ENCODE measurements at regions not wholly inside any gene's neighbourhood (a gene's known extent, or its start where the extent isn't known, plus 50 kb on each side); places are given as distances from the start of the nearest gene placed in this dataset.

GRCh38 chr13:88136098-88136790 is 465.1 kb downstream of the SLITRK5 start:
- Mint-ChIP-seq H3K9me3 (peaks cover 14% of the 10 kb centered on the region), H3K4me3 (no peak overlapping the region), H3K27ac (no peak overlapping the region), H3K36me3 (no peaks in the 10 kb centered on the region), H3K4me1 (no peaks in the 10 kb centered on the region)
- DNase-seq (ENCODE audit: low spot score in 2 of 2) (no peak), ATAC-seq (peak; percentile 37)

GRCh38 chr13:88142653-88143052 is 471.5 kb downstream of the SLITRK5 start:
- Mint-ChIP-seq H3K27ac (no peak overlapping the region), H3K4me3 (no peak overlapping the region), H3K4me1 (peaks cover 6% of the 10 kb centered on the region), H3K36me3 (no peaks in the 10 kb centered on the region), H3K9me3 (peaks cover 3% of the 10 kb centered on the region)
- ATAC-seq (no peak), DNase-seq (ENCODE audit: low spot score in 2 of 2) (no peak)

GRCh38 chr13:88144580-88144979 is 473.4 kb downstream of the SLITRK5 start:
- Mint-ChIP-seq H3K36me3 (no peaks in the 10 kb centered on the region), H3K4me1 (peaks cover 6% of the 10 kb centered on the region), H3K4me3 (no peak overlapping the region), H3K27ac (no peak overlapping the region), H3K9me3 (peaks cover 5% of the 10 kb centered on the region)
- DNase-seq (ENCODE audit: low spot score in 2 of 2) (no peak), ATAC-seq (no peak)

- peak; percentile 11 for ATAC-seq
Observed at GRCh38 chr13:88153353-88153752, 482.2 kb downstream of the SLITRK5 start.

GRCh38 chr13:88154001-88154400 is 482.8 kb downstream of the SLITRK5 start:
- Mint-ChIP-seq H3K4me1 (no peaks in the 10 kb centered on the region), H3K9me3 (peaks cover 4% of the 10 kb centered on the region), H3K36me3 (no peaks in the 10 kb centered on the region), H3K27ac (no peak overlapping the region), H3K4me3 (no peak overlapping the region)
- ATAC-seq = no peak
- DNase-seq (ENCODE audit: low spot score in 2 of 2) = no peak

More at GRCh38 chr13:88153353-88153752, 482.2 kb downstream of the SLITRK5 start:
- Mint-ChIP-seq H3K4me1 (no peaks in the 10 kb centered on the region), H3K36me3 (no peaks in the 10 kb centered on the region), H3K9me3 (peaks cover 4% of the 10 kb centered on the region), H3K27ac (no peak overlapping the region), H3K4me3 (no peak overlapping the region)
- no peak for DNase-seq (ENCODE audit: low spot score in 2 of 2)

- Mint-ChIP-seq H3K36me3 (no peaks in the 10 kb centered on the region), H3K4me3 (no peak overlapping the region), H3K4me1 (no peaks in the 10 kb centered on the region)
Observed at GRCh38 chr13:88162076-88162702, 491.0 kb downstream of the SLITRK5 start.

GRCh38 chr13:88176231-88176630 is 505.1 kb downstream of the SLITRK5 start:
- peaks cover 7% of the 10 kb centered on the region for H3K9me3 Mint-ChIP-seq
- H3K27ac Mint-ChIP-seq = no peak overlapping the region
- H3K36me3 Mint-ChIP-seq = no peaks in the 10 kb centered on the region
- no peaks in the 10 kb centered on the region for H3K4me1 Mint-ChIP-seq
- no peak for DNase-seq (ENCODE audit: low spot score in 2 of 2)
- no peak overlapping the region for H3K4me3 Mint-ChIP-seq
- ATAC-seq = no peak

More at GRCh38 chr13:88162076-88162702, 491.0 kb downstream of the SLITRK5 start:
- H3K27ac Mint-ChIP-seq = no peak overlapping the region
- DNase-seq (ENCODE audit: low spot score in 2 of 2) (no peak), ATAC-seq (no peak)
- H3K9me3 Mint-ChIP-seq = peaks cover 10% of the 10 kb centered on the region

GRCh38 chr13:88183440-88183839 is 512.3 kb downstream of the SLITRK5 start:
- no peak overlapping the region for H3K27ac Mint-ChIP-seq
- peaks cover 9% of the 10 kb centered on the region for H3K9me3 Mint-ChIP-seq
- H3K4me1 Mint-ChIP-seq = no peaks in the 10 kb centered on the region
- DNase-seq (ENCODE audit: low spot score in 2 of 2) (no peak), ATAC-seq (no peak)
- H3K4me3 Mint-ChIP-seq = no peak overlapping the region
- H3K36me3 Mint-ChIP-seq = no peaks in the 10 kb centered on the region

- Mint-ChIP-seq H3K4me3 (no peak overlapping the region), H3K27ac (no peak overlapping the region), H3K9me3 (peaks cover 10% of the 10 kb centered on the region), H3K36me3 (no peaks in the 10 kb centered on the region), H3K4me1 (no peaks in the 10 kb centered on the region)
- ATAC-seq (no peak), DNase-seq (ENCODE audit: low spot score in 2 of 2) (no peak)
Observed at GRCh38 chr13:88188986-88189385, 517.8 kb downstream of the SLITRK5 start.

GRCh38 chr13:88189728-88190127 is 518.6 kb downstream of the SLITRK5 start:
- no peaks in the 10 kb centered on the region for H3K36me3 Mint-ChIP-seq
- H3K9me3 Mint-ChIP-seq = peaks cover 11% of the 10 kb centered on the region
- no peak for DNase-seq (ENCODE audit: low spot score in 2 of 2)
- ATAC-seq = no peak
- H3K4me1 Mint-ChIP-seq = no peaks in the 10 kb centered on the region
- no peak overlapping the region for H3K27ac Mint-ChIP-seq
- no peak overlapping the region for H3K4me3 Mint-ChIP-seq

GRCh38 chr13:88196106-88196505 is 524.9 kb downstream of the SLITRK5 start:
- Mint-ChIP-seq H3K4me3 (no peak overlapping the region), H3K27ac (no peak overlapping the region), H3K4me1 (no peaks in the 10 kb centered on the region), H3K36me3 (no peaks in the 10 kb centered on the region), H3K9me3 (peaks cover 11% of the 10 kb centered on the region)
- ATAC-seq = no peak
- DNase-seq (ENCODE audit: low spot score in 2 of 2) = no peak

- H3K4me1 Mint-ChIP-seq = no peaks in the 10 kb centered on the region
- DNase-seq (ENCODE audit: low spot score in 2 of 2) (no peak), ATAC-seq (no peak)
- H3K27ac Mint-ChIP-seq = no peak overlapping the region
- H3K36me3 Mint-ChIP-seq = no peaks in the 10 kb centered on the region
- H3K4me3 Mint-ChIP-seq = no peak overlapping the region
- peaks cover 9% of the 10 kb centered on the region for H3K9me3 Mint-ChIP-seq
Observed at GRCh38 chr13:88217372-88217771, 546.2 kb downstream of the SLITRK5 start.

- H3K4me1 Mint-ChIP-seq = no peaks in the 10 kb centered on the region
- H3K9me3 Mint-ChIP-seq = peaks cover 9% of the 10 kb centered on the region
- H3K36me3 Mint-ChIP-seq = no peaks in the 10 kb centered on the region
- no peak overlapping the region for H3K4me3 Mint-ChIP-seq
- ATAC-seq (no peak), DNase-seq (ENCODE audit: low spot score in 2 of 2) (no peak)
- H3K27ac Mint-ChIP-seq = no peak overlapping the region
Observed at GRCh38 chr13:88217883-88218282, 546.7 kb downstream of the SLITRK5 start.

- H3K27ac Mint-ChIP-seq = no peak overlapping the region
- ATAC-seq (no peak), DNase-seq (ENCODE audit: low spot score in 2 of 2) (no peak)
- H3K36me3 Mint-ChIP-seq = no peaks in the 10 kb centered on the region
- no peak overlapping the region for H3K4me3 Mint-ChIP-seq
- no peaks in the 10 kb centered on the region for H3K4me1 Mint-ChIP-seq
- peaks cover 9% of the 10 kb centered on the region for H3K9me3 Mint-ChIP-seq
Observed at GRCh38 chr13:88223958-88224357, 552.8 kb downstream of the SLITRK5 start.

- H3K27ac Mint-ChIP-seq = no peak overlapping the region
- no peak for DNase-seq (ENCODE audit: low spot score in 2 of 2)
- H3K4me3 Mint-ChIP-seq = no peak overlapping the region
- H3K9me3 Mint-ChIP-seq = no peaks in the 10 kb centered on the region
- H3K36me3 Mint-ChIP-seq = no peaks in the 10 kb centered on the region
- no peak for ATAC-seq
- no peaks in the 10 kb centered on the region for H3K4me1 Mint-ChIP-seq
Observed at GRCh38 chr13:88235441-88235840, 564.3 kb downstream of the SLITRK5 start.

GRCh38 chr13:88246239-88246638 is 575.1 kb downstream of the SLITRK5 start:
- no peak overlapping the region for H3K27ac Mint-ChIP-seq
- no peaks in the 10 kb centered on the region for H3K4me1 Mint-ChIP-seq
- peaks cover 6% of the 10 kb centered on the region for H3K9me3 Mint-ChIP-seq
- DNase-seq (ENCODE audit: low spot score in 2 of 2) = no peak
- no peak overlapping the region for H3K4me3 Mint-ChIP-seq
- no peak for ATAC-seq
- H3K36me3 Mint-ChIP-seq = no peaks in the 10 kb centered on the region
